ENCODE measurements at regions not wholly inside any gene's neighbourhood (a gene's known extent, or its start where the extent isn't known, plus 50 kb on each side); places are given as distances from the start of the nearest gene placed in this dataset.

GRCh38 chr4:10761903-10762302, 77.3 kb upstream of the CLNK start (continued):
- TF ChIP-seq ATF3 (IDR thresholded peaks at IDR 0.05; ENCODE audit: insufficient read depth, low read depth, low read length) = no peak

Data from H1 (cell line).